DMS 273 (cell line): ENCODE measurements at regions not wholly inside any gene's neighbourhood (a gene's known extent, or its start where the extent isn't known, plus 50 kb on each side); places are given as distances from the start of the nearest gene placed in this dataset.

ENCODE experiments used
- DNase-seq: peaks from one replicate; lab custom pipeline; 2025; ENCODE audit not compliant: unreplicated experiment; lab: John Stamatoyannopoulos, UW

GRCh38 chr2:121085801-121086200, 199.2 kb downstream of the TFCP2L1 start:
- peak; percentile 40 for DNase-seq

GRCh38 chr2:121086450-121086849, 198.6 kb downstream of the TFCP2L1 start:
- DNase-seq, result no peak

GRCh38 chr2:121087117-121087516, 197.9 kb downstream of the TFCP2L1 start:
- no peak for DNase-seq

GRCh38 chr2:121088251-121089165, 196.5 kb downstream of the TFCP2L1 start:
- DNase-seq, result peak; percentile 98

- DNase-seq, result peak; percentile 98
Measured at GRCh38 chr2:121089166-121089510, 195.9 kb downstream of the TFCP2L1 start.

- DNase-seq, result peak; percentile 72
Measured at GRCh38 chr2:121090088-121090715, 194.8 kb downstream of the TFCP2L1 start.

- DNase-seq, result peak; percentile 26
Measured at GRCh38 chr2:121092095-121092494, 192.9 kb downstream of the TFCP2L1 start.

- DNase-seq, result no peak
Measured at GRCh38 chr2:121093692-121094091, 191.3 kb downstream of the TFCP2L1 start.

- no peak for DNase-seq
Measured at GRCh38 chr2:121094101-121094500, 190.9 kb downstream of the TFCP2L1 start.

- no peak for DNase-seq
Measured at GRCh38 chr2:121094845-121095244, 190.2 kb downstream of the TFCP2L1 start.

- peak; percentile 88 for DNase-seq
Measured at GRCh38 chr2:121095257-121096080, 189.5 kb downstream of the TFCP2L1 start.

GRCh38 chr2:121096611-121097010, 188.4 kb downstream of the TFCP2L1 start:
- DNase-seq, result no peak

GRCh38 chr2:121098556-121098955, 186.4 kb downstream of the TFCP2L1 start:
- DNase-seq, result no peak

- peak; percentile 72 for DNase-seq
Measured at GRCh38 chr2:121099329-121100290, 185.4 kb downstream of the TFCP2L1 start.

GRCh38 chr2:121101093-121101715, 183.8 kb downstream of the TFCP2L1 start:
- peak; percentile 40 for DNase-seq

GRCh38 chr2:121102941-121103340, 182.1 kb downstream of the TFCP2L1 start:
- DNase-seq, result no peak

GRCh38 chr2:121103960-121104359, 181.0 kb downstream of the TFCP2L1 start:
- no peak for DNase-seq

GRCh38 chr2:121104721-121105141, 180.3 kb downstream of the TFCP2L1 start:
- DNase-seq, result no peak

- no peak for DNase-seq
Measured at GRCh38 chr2:121110924-121111323, 174.1 kb downstream of the TFCP2L1 start.

GRCh38 chr2:121118951-121119350, 166.1 kb downstream of the TFCP2L1 start:
- DNase-seq, result no peak
